Chondrocyte (in vitro differentiated cells): ENCODE measurements at regions not wholly inside any gene's neighbourhood (a gene's known extent, or its start where the extent isn't known, plus 50 kb on each side); places are given as distances from the start of the nearest gene placed in this dataset.

ENCODE experiments used
- DNase-seq: peaks from one replicate; pipeline ENCODE4 v3.0.0; 2021; ENCODE audit warnings: mixed read lengths, low spot score
- H3K27ac Mint-ChIP-seq: one replicate; pipeline ENCODE4 v1.8.0; 2021; ENCODE audit warnings: mild to moderate bottlenecking, moderate library complexity, mixed read lengths; ENCODE audit not compliant: unreplicated experiment
- H3K27me3 Mint-ChIP-seq: 2 replicates; pipeline ENCODE4 v1.8.0; 2021; ENCODE audit warnings: low read depth, mixed read lengths
- H3K36me3 Mint-ChIP-seq: 2 replicates; pipeline ENCODE4 v1.8.0; 2021; ENCODE audit warnings: low read depth, mixed read lengths
- H3K4me1 Mint-ChIP-seq: 2 replicates; pipeline ENCODE4 v1.8.0; 2021; ENCODE audit warnings: low read depth, mild to moderate bottlenecking, mixed read lengths
- H3K4me3 Mint-ChIP-seq: one replicate; pipeline ENCODE4 v1.8.0; 2021; ENCODE audit warnings: mild to moderate bottlenecking, moderate library complexity, mixed read lengths; ENCODE audit not compliant: unreplicated experiment
- H3K9me3 Mint-ChIP-seq: 2 replicates; pipeline ENCODE4 v1.8.0; 2021; ENCODE audit warnings: low read depth, mixed read lengths
- TF ChIP-seq, protein P1 (sequence below): fragments of 200-600 bp; sonication (generic); IDR thresholded peaks from 2 replicates; pipeline ENCODE4 v1.5.0; 2021; ENCODE audit warnings: antibody characterized with exemption, mild to moderate bottlenecking, moderate library complexity

DNA sequence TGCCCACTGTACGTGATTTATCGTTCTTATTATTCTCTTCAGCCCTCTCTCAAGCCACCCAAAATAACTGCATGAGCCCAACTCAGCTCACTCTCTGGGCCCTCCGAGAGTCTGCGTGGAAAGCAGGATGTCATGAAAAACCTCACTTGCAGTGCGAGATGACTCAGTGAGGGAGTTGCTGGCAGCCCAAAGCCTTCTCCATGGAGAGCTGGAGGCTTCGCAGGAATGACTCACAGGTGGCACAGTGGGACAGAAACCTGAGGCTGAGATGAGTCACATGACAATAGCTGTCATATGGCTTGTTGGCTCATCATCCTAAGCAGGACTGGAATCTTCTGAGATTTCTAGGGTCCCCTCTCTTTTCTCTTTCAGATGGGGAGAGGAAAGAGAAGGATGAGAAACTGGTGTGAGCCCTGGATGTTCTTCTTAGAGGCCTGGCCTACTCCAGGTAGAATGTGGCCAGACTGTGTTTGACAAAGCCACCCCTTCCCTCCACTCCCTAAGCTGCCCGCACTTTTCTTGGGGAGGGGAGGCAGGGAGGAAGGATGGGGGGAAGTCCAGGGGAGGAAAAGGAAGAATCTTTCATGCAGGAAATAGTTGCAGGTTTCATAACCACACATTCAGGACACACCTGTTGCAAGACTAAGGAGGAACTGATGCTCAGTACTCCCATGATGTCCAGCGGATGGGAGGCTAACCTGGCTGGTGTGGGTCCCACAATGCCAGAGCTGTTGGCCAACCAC is 160.6 kb upstream of the RPL38 start:
- Mint-ChIP-seq H3K4me3 (no peak overlapping the region), H3K36me3 (no peaks in the 10 kb centered on the region), H3K27ac (peak overlapping the region; percentile 86), H3K9me3 (no peaks in the 10 kb centered on the region), H3K4me1 (peaks cover 17% of the 10 kb centered on the region), H3K27me3 (peaks cover 3% of the 10 kb centered on the region)
- no peak for DNase-seq
- TF ChIP-seq, protein P1, sequence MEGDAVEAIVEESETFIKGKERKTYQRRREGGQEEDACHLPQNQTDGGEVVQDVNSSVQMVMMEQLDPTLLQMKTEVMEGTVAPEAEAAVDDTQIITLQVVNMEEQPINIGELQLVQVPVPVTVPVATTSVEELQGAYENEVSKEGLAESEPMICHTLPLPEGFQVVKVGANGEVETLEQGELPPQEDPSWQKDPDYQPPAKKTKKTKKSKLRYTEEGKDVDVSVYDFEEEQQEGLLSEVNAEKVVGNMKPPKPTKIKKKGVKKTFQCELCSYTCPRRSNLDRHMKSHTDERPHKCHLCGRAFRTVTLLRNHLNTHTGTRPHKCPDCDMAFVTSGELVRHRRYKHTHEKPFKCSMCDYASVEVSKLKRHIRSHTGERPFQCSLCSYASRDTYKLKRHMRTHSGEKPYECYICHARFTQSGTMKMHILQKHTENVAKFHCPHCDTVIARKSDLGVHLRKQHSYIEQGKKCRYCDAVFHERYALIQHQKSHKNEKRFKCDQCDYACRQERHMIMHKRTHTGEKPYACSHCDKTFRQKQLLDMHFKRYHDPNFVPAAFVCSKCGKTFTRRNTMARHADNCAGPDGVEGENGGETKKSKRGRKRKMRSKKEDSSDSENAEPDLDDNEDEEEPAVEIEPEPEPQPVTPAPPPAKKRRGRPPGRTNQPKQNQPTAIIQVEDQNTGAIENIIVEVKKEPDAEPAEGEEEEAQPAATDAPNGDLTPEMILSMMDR: no peak

DNA sequence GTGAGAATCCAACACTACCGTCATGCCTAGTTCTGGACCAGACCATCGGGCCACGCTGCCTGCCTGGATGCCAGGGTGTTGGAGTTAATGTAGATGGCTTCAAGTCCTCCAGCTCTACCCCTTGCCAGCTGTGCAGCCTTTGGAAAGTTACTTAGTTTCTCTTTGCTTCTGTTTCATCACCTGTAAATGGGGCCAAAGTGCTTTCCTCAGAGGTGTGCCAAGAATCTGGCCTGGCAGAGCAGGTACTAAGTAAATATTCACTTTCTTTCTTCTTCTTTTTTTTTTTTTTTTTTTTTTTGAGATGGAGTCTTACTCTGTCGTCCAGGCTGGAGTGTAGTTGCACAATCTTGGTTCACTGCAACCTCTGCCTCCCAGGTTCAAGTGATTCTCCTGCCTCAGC is 159.5 kb upstream of the RPL38 start:
- Mint-ChIP-seq H3K27ac (no peak overlapping the region), H3K9me3 (no peaks in the 10 kb centered on the region), H3K27me3 (peaks cover 8% of the 10 kb centered on the region), H3K4me3 (no peak overlapping the region), H3K4me1 (peaks cover 17% of the 10 kb centered on the region), H3K36me3 (no peaks in the 10 kb centered on the region)
- DNase-seq: no peak
- TF ChIP-seq, protein P1: no peak

DNA sequence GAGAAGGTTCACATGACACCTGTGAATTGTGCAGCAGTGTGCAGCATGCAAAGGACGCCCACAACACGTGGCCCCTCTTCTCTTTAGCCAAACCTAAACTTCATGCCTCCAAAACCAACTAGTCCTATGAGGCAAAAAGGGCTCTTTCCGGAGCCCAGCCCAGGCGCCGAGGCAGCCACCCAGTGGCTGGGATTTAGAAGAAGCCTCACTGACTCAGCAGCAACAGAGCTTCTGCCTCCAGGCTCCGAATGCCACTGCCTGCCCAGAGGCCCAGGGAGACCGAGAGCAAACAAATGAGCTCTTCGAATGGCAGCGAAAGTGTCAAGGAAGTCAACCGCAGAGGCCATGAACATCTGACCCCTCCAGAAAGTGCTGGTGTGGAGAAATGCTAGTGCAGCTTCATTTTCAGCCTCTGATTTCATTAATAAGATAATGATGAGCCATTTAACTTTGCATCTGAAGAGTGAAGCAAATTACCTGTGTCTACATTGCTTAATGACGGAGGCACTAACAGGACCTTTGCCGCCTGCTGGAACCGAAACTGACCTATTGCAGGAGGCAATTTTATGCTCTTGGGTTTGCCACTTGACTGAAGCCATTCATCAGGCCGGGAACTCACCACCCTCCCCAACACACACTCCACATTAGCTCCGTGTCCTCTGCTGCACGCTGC is 157.7 kb upstream of the RPL38 start:
- Mint-ChIP-seq H3K27me3 (peaks cover 17% of the 10 kb centered on the region), H3K4me1 (peaks cover 17% of the 10 kb centered on the region), H3K27ac (no peak overlapping the region), H3K9me3 (no peaks in the 10 kb centered on the region), H3K36me3 (no peaks in the 10 kb centered on the region), H3K4me3 (no peak overlapping the region)
- TF ChIP-seq, protein P1: peak; percentile 11
- DNase-seq: no peak

DNA sequence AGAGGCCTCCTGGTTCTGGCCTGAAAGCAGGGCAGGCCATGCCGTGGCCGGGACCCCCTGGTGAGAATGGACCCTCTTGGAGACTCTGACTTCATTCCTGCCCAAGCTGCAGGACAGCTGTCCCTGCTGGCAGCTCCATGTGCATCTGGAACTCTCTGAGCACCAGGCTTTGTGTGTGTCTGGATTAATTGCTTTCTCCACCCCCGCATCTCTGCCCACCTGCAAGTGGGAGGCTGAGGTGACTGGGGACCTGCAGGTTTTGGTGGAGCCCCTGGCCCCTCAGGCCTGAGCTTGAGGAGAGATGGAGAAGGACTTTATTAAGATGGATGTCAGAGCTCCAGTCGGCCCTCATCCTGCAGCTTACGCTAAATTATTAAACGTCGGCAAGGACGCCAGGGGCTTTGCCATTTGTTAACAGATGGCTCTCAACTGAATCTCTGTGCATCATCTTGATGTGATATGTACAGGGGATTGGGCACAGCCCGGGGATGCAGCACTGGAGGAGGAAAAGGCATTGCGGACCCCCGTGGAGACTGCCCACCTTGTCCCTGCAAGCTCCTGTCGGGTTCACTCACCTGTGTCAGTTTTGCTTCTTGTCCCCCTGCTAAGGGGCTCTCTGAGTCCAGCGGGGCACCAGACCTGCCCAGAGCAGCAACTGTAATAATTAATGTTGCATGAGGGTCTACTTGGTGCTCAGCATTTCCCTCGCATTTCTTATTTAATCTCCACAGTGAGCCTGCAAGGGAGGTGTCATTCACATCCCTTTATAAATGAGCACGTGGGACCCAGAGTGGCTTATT is 154.1 kb upstream of the RPL38 start:
- Mint-ChIP-seq H3K27me3 (peaks cover 49% of the 10 kb centered on the region), H3K9me3 (no peaks in the 10 kb centered on the region)
- TF ChIP-seq, protein P1: no peak

DNA sequence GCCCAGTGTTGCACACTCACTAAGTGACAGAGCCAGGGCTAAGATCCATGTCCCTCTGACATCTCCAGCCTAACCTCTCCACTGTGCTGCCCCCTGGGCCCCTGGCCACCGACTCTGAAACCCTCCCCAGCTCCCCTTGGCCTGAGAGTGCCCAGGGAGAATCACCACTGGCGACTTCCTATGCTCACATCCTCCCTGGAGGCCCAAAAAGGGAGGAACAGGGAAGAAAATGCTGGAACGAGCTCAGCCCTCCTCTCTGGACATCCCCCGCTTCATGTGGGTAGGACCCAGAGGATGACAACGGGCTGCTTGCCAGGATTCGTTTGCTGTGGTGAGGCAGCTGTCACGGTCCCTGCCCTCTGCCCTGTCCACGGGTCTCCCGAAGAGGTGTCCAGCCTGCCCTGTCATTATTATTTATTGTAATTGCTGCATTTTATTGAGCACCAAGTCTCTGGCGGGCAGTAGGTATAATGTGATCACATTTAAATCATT is 153.5 kb upstream of the RPL38 start:
- no peak overlapping the region for H3K4me3 Mint-ChIP-seq
- DNase-seq: no peak
- H3K4me1 Mint-ChIP-seq: peaks cover 8% of the 10 kb centered on the region
- TF ChIP-seq, protein P1: no peak
- H3K27ac Mint-ChIP-seq: no peak overlapping the region
- H3K36me3 Mint-ChIP-seq: no peaks in the 10 kb centered on the region
- H3K27me3 Mint-ChIP-seq: peaks cover 56% of the 10 kb centered on the region
- H3K9me3 Mint-ChIP-seq: no peaks in the 10 kb centered on the region

More for the DNA sequence above, 154.1 kb upstream of the RPL38 start:
- Mint-ChIP-seq H3K4me3 (no peak overlapping the region), H3K4me1 (peaks cover 8% of the 10 kb centered on the region), H3K36me3 (no peaks in the 10 kb centered on the region), H3K27ac (no peak overlapping the region)
- DNase-seq: no peak
